Prostate gland (tissue), 2 donors: ENCODE measurements at regions not wholly inside any gene's neighbourhood (a gene's known extent, or its start where the extent isn't known, plus 50 kb on each side); places are given as distances from the start of the nearest gene placed in this dataset.

Experiments
- CTCF ChIP-seq, 4 experiments: fragments of 200-600 bp in 2 of 4; fragments of 450-650 bp in 2 of 4; sonication (generic) in 2 of 4; IDR thresholded peaks; 1 replicate in 3 of 4; 2 replicates in 1 of 4; pipeline ENCODE4 v1.5.1; 2016 to 2019; ENCODE audit warnings: antibody characterized with exemption in 4 of 4, mild to moderate bottlenecking in 2 of 4, moderate library complexity in 2 of 4
- POLR2A ChIP-seq: fragments of 450-650 bp; IDR thresholded peaks from one replicate; pipeline ENCODE4 v1.6.1; 2016; ENCODE audit warnings: antibody characterized with exemption, mild to moderate bottlenecking
- POLR2AphosphoS5 ChIP-seq: sonication (generic); formaldehyde crosslinking; IDR thresholded peaks from one replicate; pipeline ENCODE4 v1.6.1; 2017; ENCODE audit warnings: antibody characterized with exemption

DNA sequence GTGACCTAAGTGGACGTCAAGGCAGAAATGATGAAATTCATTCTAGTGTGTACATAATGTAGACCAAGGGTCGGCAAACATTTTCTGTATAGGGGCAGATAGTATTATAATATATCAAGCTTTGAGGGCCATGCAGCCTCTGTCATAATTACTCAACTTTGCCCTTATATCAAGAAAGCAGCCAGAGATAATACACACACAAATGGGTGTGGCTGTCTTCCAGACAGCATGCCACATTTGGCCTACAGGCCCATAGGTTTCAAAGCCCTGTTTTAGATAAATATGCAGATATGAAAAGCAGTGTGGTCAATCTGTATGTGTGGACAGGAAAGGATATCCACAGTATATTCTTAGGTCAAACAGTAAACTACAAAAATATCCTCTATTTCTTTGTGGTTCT, 320.1 kb upstream of the FMN2 start:
- TF ChIP-seq CTCF (IDR thresholded peaks at IDR 0.05): no peak
- TF ChIP-seq POLR2A: no peak
- no peak for TF ChIP-seq POLR2AphosphoS5
